ENCODE measurements at regions not wholly inside any gene's neighbourhood (a gene's known extent, or its start where the extent isn't known, plus 50 kb on each side); places are given as distances from the start of the nearest gene placed in this dataset.
"Not testable (repeated sequence)": the region's sequence is repeated elsewhere in the genome, so short reads cannot be mapped to it uniquely, and the experiment has no call there.

DNA sequence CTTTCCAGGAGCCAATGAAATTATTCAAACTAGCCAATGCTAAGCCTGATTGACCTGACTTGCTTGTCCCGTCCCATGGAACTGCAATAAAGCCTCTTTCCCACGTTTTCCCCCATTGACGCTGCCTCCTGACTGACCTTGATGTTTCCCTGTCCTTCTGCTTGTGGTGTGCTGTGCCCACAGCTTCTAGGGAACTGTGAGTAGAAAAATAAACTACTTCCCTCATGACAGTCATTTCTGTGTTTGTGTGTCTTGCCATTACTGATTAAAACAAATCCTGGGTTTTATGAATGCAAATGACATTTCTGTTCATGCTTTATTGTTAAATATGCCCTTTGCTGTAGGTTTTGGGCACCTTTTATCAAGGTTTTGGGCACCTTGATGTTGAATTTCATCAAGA, 91.3 kb upstream of the ABI1 start:
- no peak for DNase-seq (ENCODE audit: extremely low read depth in 1 of 11, low read depth in 9 of 11, low spot score in 4 of 11)

- DNase-seq (ENCODE audit: extremely low read depth in 1 of 11, low read depth in 9 of 11, low spot score in 4 of 11) = no peak
Measured at GRCh38 chr10:26951650-26952049, 90.9 kb upstream of the ABI1 start.

- no peak for DNase-seq (ENCODE audit: extremely low read depth in 1 of 11, low read depth in 9 of 11, low spot score in 4 of 11)
Measured at GRCh38 chr10:26950934-26951333, 90.2 kb upstream of the ABI1 start.

DNA sequence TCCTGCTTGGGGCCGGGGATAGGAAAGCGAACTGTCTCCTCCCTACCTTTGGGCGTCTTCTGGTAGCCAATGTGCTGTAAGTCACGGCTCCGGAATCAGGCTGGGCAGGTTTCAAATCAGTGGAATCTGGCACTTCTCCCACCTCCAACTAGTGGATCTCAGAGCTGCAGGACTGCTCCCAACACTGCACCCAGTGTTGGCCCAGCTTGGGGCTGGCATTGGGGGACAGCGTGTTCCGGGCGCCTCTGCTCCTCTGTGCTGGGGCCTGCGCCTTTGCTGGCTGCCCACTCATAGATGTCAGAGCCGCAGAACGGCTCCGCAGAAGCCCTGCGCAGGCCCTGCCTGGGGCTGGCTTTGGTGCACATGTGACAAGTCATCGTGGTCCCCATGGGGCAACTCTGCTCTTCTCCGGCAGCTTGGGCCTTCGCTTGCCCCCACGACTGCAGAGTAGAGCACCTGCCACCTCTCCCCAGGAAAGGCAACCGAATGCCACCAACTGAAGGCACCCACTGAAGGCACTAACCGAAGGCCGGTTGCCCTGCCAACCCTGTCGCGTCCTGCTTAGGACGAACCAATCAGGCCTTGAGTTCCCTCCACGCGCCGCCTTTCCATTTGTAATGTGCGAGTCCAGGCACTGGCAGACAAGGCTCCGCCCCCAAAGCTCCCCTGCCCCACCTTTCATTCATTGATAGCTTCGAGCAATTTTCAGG, 85.5 kb upstream of the ABI1 start:
- no peak for DNase-seq (ENCODE audit: extremely low read depth in 1 of 11, low read depth in 9 of 11, low spot score in 4 of 11)

DNA sequence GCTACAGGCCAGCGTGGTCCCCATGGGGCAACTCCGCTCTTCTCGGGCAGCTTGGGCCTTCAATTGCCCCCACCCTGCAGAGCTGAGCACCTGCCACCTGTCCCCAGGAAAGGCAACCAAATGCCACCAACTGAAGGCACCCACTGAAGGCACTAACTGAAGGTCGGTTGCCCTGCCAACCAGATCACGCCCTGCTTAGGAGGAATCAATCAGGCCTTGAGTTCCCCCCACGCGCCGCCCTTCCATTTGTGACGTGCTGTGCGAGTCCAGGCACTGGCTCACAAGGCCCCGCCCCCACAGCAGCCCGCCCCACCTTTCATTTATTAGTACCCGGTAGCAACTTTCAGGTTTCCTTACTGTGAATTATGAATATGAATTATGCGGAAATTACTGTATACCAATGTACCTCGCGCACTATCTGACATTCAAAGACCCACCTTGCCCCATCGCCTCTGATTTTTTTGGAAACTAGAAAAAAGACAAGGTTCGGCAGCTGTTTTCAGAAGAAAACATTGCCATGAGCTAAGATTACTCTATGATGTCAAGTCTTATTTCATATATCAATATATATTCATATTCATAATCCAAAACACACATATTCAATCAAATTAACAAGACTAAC, 83.6 kb upstream of the ABI1 start:
- DNase-seq (ENCODE audit: extremely low read depth in 1 of 11, low read depth in 9 of 11, low spot score in 4 of 11) = no peak

DNA sequence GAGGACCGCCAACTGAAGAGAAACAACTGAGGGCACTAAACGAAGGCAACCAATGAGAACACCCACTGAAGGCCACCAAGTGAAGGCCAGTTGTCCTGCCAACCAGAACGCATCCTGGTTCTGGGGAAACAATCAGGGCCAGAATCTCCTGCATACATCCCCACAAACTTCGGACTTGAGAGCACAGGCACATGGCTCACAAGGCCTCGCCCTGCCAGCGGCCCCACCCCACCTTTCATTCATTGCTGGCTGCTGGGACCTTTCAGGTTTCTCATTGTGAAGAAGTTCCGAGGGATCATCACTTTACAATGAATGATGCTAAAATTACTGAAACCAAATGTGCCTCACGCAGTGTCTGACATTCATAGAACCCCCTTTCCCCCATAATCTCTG, 79.2 kb upstream of the ABI1 start:
- no peak for DNase-seq (ENCODE audit: extremely low read depth in 1 of 11, low read depth in 9 of 11, low spot score in 4 of 11)

DNA sequence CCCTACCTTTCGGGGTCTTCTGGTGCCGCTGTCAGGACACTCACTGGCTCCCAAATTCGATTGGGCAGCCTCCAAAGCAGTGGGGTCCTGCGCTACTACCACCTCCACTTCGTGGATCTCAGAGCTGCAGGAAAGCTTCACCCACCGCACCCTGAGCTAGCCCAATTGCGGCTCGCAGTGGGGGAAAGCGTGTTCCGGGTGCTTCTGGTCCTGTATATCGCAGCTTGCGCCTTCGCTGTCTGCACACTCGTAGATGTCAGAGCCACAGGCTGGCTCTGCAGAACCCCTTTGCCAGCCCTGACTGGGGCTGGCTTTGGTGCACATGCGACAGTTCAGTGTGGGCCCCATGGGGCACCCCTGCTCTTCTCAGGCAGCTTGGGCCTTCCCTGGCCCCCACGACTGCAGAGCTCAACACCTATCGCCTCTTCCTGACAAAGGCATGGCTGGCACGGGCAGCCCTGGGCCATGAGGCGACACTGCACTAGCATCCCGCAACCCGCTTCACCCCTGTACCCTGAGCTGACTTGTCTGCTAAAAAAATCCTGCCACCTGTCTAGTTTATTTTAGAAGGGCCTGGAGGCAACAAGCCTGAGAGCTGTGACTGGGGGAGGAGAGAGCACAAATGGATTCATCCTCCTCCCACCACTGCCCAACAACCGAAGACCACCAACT, 78.7 kb upstream of the ABI1 start:
- no peak for DNase-seq (ENCODE audit: extremely low read depth in 1 of 11, low read depth in 9 of 11, low spot score in 4 of 11)

DNA sequence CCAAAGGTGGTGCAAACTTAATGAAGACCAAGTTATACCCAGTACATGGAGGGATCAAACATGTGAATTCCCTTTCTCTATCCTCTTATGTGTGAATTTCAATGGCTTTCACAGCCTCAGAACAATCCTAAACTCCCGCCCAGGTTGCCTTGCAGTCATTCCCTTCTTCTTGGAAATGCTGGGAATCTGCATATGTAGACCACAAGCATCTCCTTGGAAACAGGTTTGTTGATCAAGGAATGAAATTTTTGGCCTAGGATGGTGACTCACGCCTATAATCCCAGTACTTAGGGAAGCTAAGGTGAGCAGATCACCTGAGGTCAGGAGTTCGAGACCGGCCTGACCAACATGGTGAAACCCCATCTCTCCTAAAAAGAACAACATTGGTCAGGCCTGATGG, 77.8 kb upstream of the ABI1 start:
- no peak for DNase-seq (ENCODE audit: extremely low read depth in 1 of 11, low read depth in 9 of 11, low spot score in 4 of 11)

GRCh38 chr10:26937371-26937770, 76.6 kb upstream of the ABI1 start:
- DNase-seq (ENCODE audit: extremely low read depth in 1 of 11, low read depth in 9 of 11, low spot score in 4 of 11) = no peak

GRCh38 chr10:26934190-26934589, 73.4 kb upstream of the ABI1 start:
- DNase-seq (ENCODE audit: extremely low read depth in 1 of 11, low read depth in 9 of 11, low spot score in 4 of 11) = not testable (repeated sequence)

- no peak for DNase-seq (ENCODE audit: extremely low read depth in 1 of 11, low read depth in 9 of 11, low spot score in 4 of 11)
Measured at GRCh38 chr10:26932576-26932975, 71.8 kb upstream of the ABI1 start.

DNA sequence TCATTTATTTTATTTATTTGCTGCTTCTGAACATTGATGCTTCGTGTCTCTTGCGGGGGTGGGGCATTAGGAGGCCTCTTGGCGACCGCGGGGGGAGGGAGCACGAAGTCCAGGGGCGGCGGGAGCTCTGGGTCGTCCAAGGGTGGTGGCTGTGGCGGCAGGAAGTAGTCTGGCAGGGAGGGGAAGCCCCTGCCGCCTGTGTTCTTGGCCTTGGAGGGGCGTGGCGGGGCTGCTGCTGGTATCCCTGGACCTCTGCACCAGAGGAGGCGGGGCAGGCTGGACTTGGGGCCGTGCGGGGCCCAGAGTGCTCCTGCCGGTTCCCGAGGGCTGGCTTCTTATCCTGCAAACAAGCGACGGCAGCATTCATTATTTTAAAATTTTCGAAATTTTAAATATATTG, 70.5 kb upstream of the ABI1 start:
- peak in 1 of 11 donors; percentile 17 for DNase-seq (ENCODE audit: extremely low read depth in 1 of 11, low read depth in 9 of 11, low spot score in 4 of 11)

DNA sequence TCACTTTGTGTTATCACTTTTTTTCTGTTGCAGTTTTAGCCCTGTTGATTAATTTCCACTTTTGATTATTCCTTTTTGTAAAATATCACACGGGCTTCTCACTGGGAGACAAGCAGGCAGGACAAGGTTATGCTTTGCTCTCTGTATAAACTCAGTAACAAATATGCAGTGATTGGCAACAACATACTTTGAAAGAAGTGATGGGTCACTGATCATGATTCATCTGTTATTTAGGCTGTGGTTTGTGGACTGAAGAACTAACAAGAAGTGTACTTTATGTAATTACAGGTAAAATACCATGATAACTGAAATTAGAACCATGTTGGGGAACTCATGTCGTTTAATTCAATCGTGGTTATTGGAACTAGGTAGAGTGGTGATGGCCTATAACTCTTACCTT, 62.1 kb upstream of the ABI1 start:
- not testable (repeated sequence) for DNase-seq (ENCODE audit: extremely low read depth in 1 of 11, low read depth in 9 of 11, low spot score in 4 of 11)

DNA sequence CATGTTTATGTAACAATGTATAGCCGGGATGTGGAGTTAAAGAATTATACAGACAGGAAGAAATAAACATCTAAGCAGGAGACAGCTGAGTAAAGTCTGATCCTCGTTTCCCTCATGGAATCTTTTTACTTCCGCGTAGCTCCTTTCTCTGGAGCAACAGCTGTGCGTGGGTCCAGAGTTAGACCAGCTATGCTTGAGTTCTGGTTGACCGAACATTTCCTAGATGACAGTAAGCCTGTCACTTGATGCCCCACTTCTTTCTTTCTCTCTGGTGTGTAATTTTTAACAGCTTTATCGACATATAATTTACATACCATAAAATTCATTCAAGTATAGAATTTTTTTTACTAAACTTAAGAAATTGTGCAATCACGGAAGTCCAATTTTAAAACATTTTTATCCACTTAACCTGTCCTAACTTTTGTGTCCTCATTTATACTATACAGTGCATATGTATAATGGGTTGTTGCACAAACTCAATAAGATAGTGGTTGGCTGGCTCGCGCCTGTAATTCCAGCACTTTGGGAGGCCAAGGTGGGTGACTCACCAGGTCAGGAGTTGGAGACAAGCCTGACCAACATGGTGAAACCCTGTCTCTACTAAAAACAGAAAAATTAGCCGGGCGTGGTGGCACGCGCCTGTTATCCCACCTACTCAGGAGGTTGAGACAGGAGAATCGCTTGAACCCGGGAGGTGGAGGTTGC, 58.5 kb upstream of the ABI1 start:
- DNase-seq (ENCODE audit: extremely low read depth in 1 of 11, low read depth in 9 of 11, low spot score in 4 of 11) = peak in 7 of 11 donors; percentile 10 to 41 (median 22)

GRCh38 chr10:26914898-26915297, 54.1 kb upstream of the ABI1 start:
- DNase-seq (ENCODE audit: extremely low read depth in 1 of 11, low read depth in 9 of 11, low spot score in 4 of 11) = no peak

DNA sequence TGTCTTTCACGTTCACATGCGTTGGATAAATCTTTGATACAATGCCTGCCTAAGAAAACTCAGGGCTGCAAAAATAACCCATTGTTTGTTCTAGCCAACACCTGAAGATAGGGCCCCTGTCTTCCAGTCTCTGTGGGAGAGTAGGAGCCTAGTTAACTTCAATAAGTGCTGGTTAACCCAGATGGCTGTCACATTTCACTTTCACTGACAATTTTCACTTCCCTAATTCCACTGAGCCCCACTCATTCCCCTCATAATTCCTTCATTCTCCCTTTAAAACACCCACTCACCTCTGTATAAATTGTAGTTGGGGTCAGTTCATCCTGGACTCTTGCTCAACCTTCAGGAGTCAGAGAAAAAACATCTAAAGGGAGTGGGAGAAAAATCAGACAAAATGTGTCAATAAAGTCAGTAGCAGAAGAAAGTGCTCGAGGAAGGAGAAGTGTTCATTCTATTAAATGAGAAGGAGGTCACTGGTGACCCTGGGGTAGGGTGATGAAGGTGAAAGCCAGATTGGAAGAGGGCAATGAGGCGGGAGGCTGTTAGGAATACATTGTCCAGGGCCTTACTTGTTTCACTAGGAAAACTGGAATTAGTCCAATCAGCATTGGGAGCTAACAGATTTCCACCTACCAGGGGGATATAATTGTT, 51.2 kb upstream of the ABI1 start:
- DNase-seq (ENCODE audit: extremely low read depth in 1 of 11, low read depth in 9 of 11, low spot score in 4 of 11) = no peak

Data from renal cortex interstitium (tissue), 11 donors.